Fibroblast of pulmonary artery (primary cell): ENCODE measurements at regions not wholly inside any gene's neighbourhood (a gene's known extent, or its start where the extent isn't known, plus 50 kb on each side); places are given as distances from the start of the nearest gene placed in this dataset.

Experiments used
- DNase-seq: peaks from one replicate; pipeline ENCODE4 v3.0.0-alpha.2; 2010; ENCODE audit warnings: low read depth
- H3K4me3 ChIP-seq: replicated peaks from 2 replicates; pipeline ENCODE4 v1.5.1; 2011; ENCODE audit warnings: low read depth, mild to moderate bottlenecking, control low read depth, low read length, moderate library complexity
- TF ChIP-seq, protein P1 (sequence below): IDR thresholded peaks from 2 replicates; pipeline ENCODE4 v1.5.1; 2011; ENCODE audit warnings: mild to moderate bottlenecking, control low read depth, low read length, inconsistent platforms; ENCODE audit errors: missing control alignments

GRCh38 chr12:116466536-116466935, 92.6 kb upstream of the MAP1LC3B2 start:
- DNase-seq: peak; percentile 29
- H3K4me3 ChIP-seq: no peak overlapping the region
- TF ChIP-seq, protein P1, sequence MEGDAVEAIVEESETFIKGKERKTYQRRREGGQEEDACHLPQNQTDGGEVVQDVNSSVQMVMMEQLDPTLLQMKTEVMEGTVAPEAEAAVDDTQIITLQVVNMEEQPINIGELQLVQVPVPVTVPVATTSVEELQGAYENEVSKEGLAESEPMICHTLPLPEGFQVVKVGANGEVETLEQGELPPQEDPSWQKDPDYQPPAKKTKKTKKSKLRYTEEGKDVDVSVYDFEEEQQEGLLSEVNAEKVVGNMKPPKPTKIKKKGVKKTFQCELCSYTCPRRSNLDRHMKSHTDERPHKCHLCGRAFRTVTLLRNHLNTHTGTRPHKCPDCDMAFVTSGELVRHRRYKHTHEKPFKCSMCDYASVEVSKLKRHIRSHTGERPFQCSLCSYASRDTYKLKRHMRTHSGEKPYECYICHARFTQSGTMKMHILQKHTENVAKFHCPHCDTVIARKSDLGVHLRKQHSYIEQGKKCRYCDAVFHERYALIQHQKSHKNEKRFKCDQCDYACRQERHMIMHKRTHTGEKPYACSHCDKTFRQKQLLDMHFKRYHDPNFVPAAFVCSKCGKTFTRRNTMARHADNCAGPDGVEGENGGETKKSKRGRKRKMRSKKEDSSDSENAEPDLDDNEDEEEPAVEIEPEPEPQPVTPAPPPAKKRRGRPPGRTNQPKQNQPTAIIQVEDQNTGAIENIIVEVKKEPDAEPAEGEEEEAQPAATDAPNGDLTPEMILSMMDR: no peak

- TF ChIP-seq, protein P1: no peak
- H3K4me3 ChIP-seq: no peak overlapping the region
- DNase-seq: no peak
Observed at GRCh38 chr12:116469344-116469743, 89.8 kb upstream of the MAP1LC3B2 start.

- DNase-seq: no peak
- TF ChIP-seq, protein P1: no peak
- no peak overlapping the region for H3K4me3 ChIP-seq
Observed at GRCh38 chr12:116471544-116471943, 87.6 kb upstream of the MAP1LC3B2 start.

- no peak overlapping the region for H3K4me3 ChIP-seq
- TF ChIP-seq, protein P1: no peak
- no peak for DNase-seq
Observed at GRCh38 chr12:116472193-116472592, 87.0 kb upstream of the MAP1LC3B2 start.

GRCh38 chr12:116473416-116473815, 85.8 kb upstream of the MAP1LC3B2 start:
- H3K4me3 ChIP-seq: no peak overlapping the region
- TF ChIP-seq, protein P1: no peak
- no peak for DNase-seq

DNA sequence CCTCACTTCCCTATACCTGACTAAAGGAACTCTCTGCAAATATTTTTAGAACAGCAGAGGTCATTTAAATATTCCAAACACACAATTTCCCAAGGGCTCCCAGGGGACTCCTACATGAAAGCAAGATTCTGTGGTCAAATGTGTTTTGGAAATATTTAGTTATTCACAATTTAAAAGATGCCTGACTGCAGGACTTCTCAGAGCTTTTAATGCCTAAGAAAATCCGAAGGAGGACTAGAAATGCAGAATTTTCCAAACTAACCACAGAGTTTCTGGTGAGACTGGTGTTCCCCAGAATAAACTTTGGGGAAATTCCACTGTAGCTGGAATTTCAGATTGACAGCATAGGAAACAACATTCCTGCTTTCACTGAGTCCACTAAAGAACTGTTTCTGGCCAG, 84.8 kb upstream of the MAP1LC3B2 start:
- TF ChIP-seq, protein P1: no peak
- DNase-seq: peak; percentile 8
- no peak overlapping the region for H3K4me3 ChIP-seq

DNA sequence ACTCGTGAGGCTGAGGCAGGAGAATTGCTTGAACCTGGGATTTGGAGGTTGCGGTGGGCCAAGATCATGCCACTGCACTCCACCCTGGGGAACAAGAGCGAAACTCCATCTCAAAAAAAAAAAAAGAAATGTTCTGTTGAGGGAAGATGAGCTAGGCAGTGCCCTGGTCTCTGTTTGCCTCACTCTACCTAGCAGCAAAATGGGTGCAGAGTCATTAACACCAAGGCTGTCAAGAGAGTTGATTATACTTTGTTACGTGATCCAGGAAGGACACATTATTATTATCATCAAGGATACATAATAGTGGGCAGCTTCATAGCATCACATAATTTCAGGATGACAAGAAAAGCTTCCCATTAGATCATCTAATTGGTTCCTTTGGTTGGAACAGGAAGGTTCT, 84.3 kb upstream of the MAP1LC3B2 start:
- no peak overlapping the region for H3K4me3 ChIP-seq
- TF ChIP-seq, protein P1: no peak
- no peak for DNase-seq
